ENCODE measurements at regions not wholly inside any gene's neighbourhood (a gene's known extent, or its start where the extent isn't known, plus 50 kb on each side); places are given as distances from the start of the nearest gene placed in this dataset.
"Not testable (repeated sequence)": the region's sequence is repeated elsewhere in the genome, so short reads cannot be mapped to it uniquely, and the experiment has no call there.

- no peaks in the 10 kb centered on the region for H3K9me3 ChIP-seq (ENCODE audit: control insufficient read depth, insufficient read depth, low read length)
- no peak overlapping the region for H3K4me2 ChIP-seq (ENCODE audit: low read length)
- no peaks in the 10 kb centered on the region for H4K20me1 ChIP-seq (ENCODE audit: control insufficient read depth, insufficient read depth, low read depth, low read length)
- H3K4me3 ChIP-seq (ENCODE audit: low read length), result no peak overlapping the region
- H3F3A ChIP-seq (ENCODE audit: control insufficient read depth, insufficient read depth), result no peaks in the 10 kb centered on the region
- no peaks in the 10 kb centered on the region for H3K9me2 ChIP-seq (replicated peaks; ENCODE audit: control insufficient read depth, low read length)
- H3K36me3 ChIP-seq (ENCODE audit: control insufficient read depth, low read length), result no peaks in the 10 kb centered on the region
- H3K27ac ChIP-seq (ENCODE audit: low read depth, low read length), result no peak overlapping the region
- H3K4me1 ChIP-seq (ENCODE audit: control insufficient read depth, low read length), result 0 out of 2 replicates have a peak, but pooled peaks cover 1% of the 10 kb centered on the region
- TF ChIP-seq CTCF (IDR thresholded peaks at IDR 0.05; ENCODE audit: low read depth, low read length, poor library complexity, severe bottlenecking) (no peak), EZH2phosphoT487 (IDR thresholded peaks at IDR 0.05; ENCODE audit: borderline replicate concordance, low read length) (no peak)
- peaks cover 13% of the 10 kb centered on the region for H3K27me3 ChIP-seq (ENCODE audit: control insufficient read depth, low read length)
- no peaks in the 10 kb centered on the region for H3K79me2 ChIP-seq (ENCODE audit: control insufficient read depth, low read length)
These were observed 75.4 kb upstream of the GDNF start for GRCh38 chr5:37915097-37915736.

DNA sequence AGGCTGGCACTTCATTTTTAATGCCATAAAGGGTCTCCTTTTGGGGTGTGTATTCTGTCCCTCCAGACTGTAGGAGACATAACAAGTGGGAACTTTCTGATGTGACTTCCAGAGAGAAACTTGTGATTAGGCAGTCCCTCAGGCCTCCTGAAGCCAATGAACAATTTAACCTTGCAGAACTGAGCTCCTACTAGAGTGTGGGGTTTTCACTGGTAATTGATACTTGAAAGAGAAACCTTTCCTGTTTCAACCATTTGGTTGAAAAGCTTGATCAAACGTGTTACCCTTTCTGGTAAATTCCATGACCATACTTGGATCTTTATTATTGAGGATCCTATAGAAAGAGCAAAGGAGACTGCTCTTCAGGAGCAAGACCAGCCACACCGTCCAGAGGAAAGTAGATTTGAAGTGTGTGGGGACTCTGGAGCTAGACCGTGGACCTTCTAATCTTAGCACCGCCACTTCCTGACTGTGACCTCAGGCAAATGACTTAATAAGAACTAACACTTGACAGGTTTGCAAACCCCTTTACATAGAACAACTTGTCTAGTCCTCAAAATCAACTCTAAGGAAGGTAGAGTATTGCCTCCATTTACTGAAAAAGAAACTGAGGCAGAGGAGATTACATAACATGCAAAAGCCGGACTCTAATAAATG is 69.9 kb upstream of the GDNF start:
- H4K20me1 ChIP-seq (ENCODE audit: control insufficient read depth, insufficient read depth, low read depth, low read length); H3K27ac ChIP-seq (ENCODE audit: low read depth, low read length); H3K9me2 ChIP-seq (replicated peaks; ENCODE audit: control insufficient read depth, low read length); H3F3A ChIP-seq (ENCODE audit: control insufficient read depth, insufficient read depth); H3K36me3 ChIP-seq (ENCODE audit: control insufficient read depth, low read length); H3K79me2 ChIP-seq (ENCODE audit: control insufficient read depth, low read length); H3K4me1 ChIP-seq (ENCODE audit: control insufficient read depth, low read length); H3K4me3 ChIP-seq (ENCODE audit: low read length); H3K27me3 ChIP-seq (ENCODE audit: control insufficient read depth, low read length); H3K9me3 ChIP-seq (ENCODE audit: control insufficient read depth, insufficient read depth, low read length): not testable (repeated sequence)
- 0 out of 2 replicates have a peak overlapping the region, but pooled peaks have one; percentile 18 for H3K4me2 ChIP-seq (ENCODE audit: low read length)

DNA sequence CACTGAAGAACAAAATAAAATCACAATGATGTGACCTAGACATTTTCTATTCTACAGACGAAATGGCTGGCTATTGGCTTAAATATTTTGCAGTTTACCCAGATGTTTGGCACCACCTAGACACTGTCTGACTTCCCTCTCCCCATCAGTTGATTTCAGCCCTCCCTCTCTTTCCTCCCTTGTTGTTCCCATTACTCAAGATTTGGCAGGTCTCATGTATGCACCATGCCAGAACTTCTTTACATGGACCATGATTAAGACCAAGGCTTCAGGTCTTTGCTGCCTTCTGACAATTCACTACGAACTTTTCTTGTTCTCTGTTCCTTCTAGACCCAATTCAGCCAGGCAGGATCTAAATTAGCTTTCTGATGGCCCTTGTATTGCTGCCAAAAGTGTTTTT is 66.6 kb upstream of the GDNF start:
- no peaks in the 10 kb centered on the region for H4K20me1 ChIP-seq (ENCODE audit: control insufficient read depth, insufficient read depth, low read depth, low read length)
- H3K9me3 ChIP-seq (ENCODE audit: control insufficient read depth, insufficient read depth, low read length), result no peaks in the 10 kb centered on the region
- no peak overlapping the region for H3K4me2 ChIP-seq (ENCODE audit: low read length)
- no peaks in the 10 kb centered on the region for H3K79me2 ChIP-seq (ENCODE audit: control insufficient read depth, low read length)
- H3K27me3 ChIP-seq (ENCODE audit: control insufficient read depth, low read length), result peaks cover 8% of the 10 kb centered on the region; the same call in 1 of the 2 replicates
- peaks cover 8% of the 10 kb centered on the region for H3K4me1 ChIP-seq (ENCODE audit: control insufficient read depth, low read length)
- H3K4me3 ChIP-seq (ENCODE audit: low read length), result no peak overlapping the region
- no peaks in the 10 kb centered on the region for H3F3A ChIP-seq (ENCODE audit: control insufficient read depth, insufficient read depth)
- TF ChIP-seq CTCF (IDR thresholded peaks at IDR 0.05; ENCODE audit: low read depth, low read length, poor library complexity, severe bottlenecking) (no peak), EZH2phosphoT487 (IDR thresholded peaks at IDR 0.05; ENCODE audit: borderline replicate concordance, low read length) (no peak)
- H3K27ac ChIP-seq (ENCODE audit: low read depth, low read length), result no peak overlapping the region
- no peaks in the 10 kb centered on the region for H3K9me2 ChIP-seq (replicated peaks; ENCODE audit: control insufficient read depth, low read length)
- H3K36me3 ChIP-seq (ENCODE audit: control insufficient read depth, low read length), result no peaks in the 10 kb centered on the region

DNA sequence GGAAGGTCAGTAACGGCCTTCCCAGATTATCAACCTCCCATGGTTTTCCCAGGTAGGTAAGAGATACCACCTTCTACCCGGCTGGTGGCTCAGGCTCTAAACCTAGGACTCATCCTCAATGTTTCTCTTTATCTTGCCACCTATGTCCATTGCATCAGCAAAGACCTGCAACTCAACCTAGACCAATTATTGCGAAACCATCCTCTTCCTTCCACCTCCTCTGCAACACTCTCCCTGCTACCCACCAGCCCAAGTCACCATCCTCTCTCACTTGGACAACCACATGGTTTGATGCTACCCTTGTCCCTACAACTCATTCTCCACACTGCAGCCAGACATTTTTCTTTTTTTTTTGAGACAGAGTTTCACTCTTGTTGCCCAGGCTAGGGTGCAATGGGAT is 65.4 kb upstream of the GDNF start:
- Histone ChIP-seq H3K27me3 (ENCODE audit: control insufficient read depth, low read length) (peaks cover 4% of the 10 kb centered on the region; the same call in 1 of the 2 replicates), H3F3A (ENCODE audit: control insufficient read depth, insufficient read depth) (no peaks in the 10 kb centered on the region), H3K9me3 (ENCODE audit: control insufficient read depth, insufficient read depth, low read length) (no peaks in the 10 kb centered on the region), H3K4me3 (ENCODE audit: low read length) (no peak overlapping the region), H3K4me1 (ENCODE audit: control insufficient read depth, low read length) (peaks cover 6% of the 10 kb centered on the region), H3K9me2 (replicated peaks; ENCODE audit: control insufficient read depth, low read length) (no peaks in the 10 kb centered on the region), H4K20me1 (ENCODE audit: control insufficient read depth, insufficient read depth, low read depth, low read length) (no peaks in the 10 kb centered on the region), H3K4me2 (ENCODE audit: low read length) (no peak overlapping the region), H3K79me2 (ENCODE audit: control insufficient read depth, low read length) (no peaks in the 10 kb centered on the region), H3K27ac (ENCODE audit: low read depth, low read length) (no peak overlapping the region), H3K36me3 (ENCODE audit: control insufficient read depth, low read length) (no peaks in the 10 kb centered on the region)
- TF ChIP-seq EZH2phosphoT487 (IDR thresholded peaks at IDR 0.05; ENCODE audit: borderline replicate concordance, low read length), result no peak
- TF ChIP-seq CTCF (IDR thresholded peaks at IDR 0.05; ENCODE audit: low read depth, low read length, poor library complexity, severe bottlenecking), result no peak

Measured in DOHH2 (cell line).